H9 (cell line): ENCODE measurements at regions not wholly inside any gene's neighbourhood (a gene's known extent, or its start where the extent isn't known, plus 50 kb on each side); places are given as distances from the start of the nearest gene placed in this dataset.

Experiments
- DNase-seq: peaks from one replicate; pipeline ENCODE4 v3.0.0-alpha.2; 2017
- H2AFZ ChIP-seq: one replicate; pipeline ENCODE4 v1.6.1; 2013; ENCODE audit warnings: mild to moderate bottlenecking, low read length, control low read depth, moderate library complexity
- H2AK5ac ChIP-seq: 2 replicates; pipeline ENCODE4 v1.6.1; 2013; ENCODE audit warnings: low read length, control low read depth, mixed read lengths; ENCODE audit not compliant: insufficient read length
- H2BK120ac ChIP-seq: one replicate; pipeline ENCODE4 v1.6.1; 2013; ENCODE audit warnings: low read depth, mild to moderate bottlenecking, low read length, control low read depth, inconsistent platforms; ENCODE audit not compliant: poor library complexity, severe bottlenecking
- H2BK12ac ChIP-seq: 2 replicates; pipeline ENCODE4 v1.6.1; 2013; ENCODE audit warnings: low read length, control low read depth, mixed read lengths, low read depth; ENCODE audit not compliant: insufficient read length
- H2BK15ac ChIP-seq: 2 replicates; pipeline ENCODE4 v1.6.1; 2013; ENCODE audit warnings: low read depth, low read length, control low read depth
- H2BK20ac ChIP-seq: one replicate; pipeline ENCODE4 v1.6.1; 2013; ENCODE audit warnings: low read depth, mild to moderate bottlenecking, low read length, control low read depth, inconsistent platforms; ENCODE audit not compliant: poor library complexity, severe bottlenecking
- H2BK5ac ChIP-seq: 2 replicates; pipeline ENCODE4 v1.6.1; 2013; ENCODE audit warnings: low read length, control low read depth, mixed read lengths; ENCODE audit not compliant: insufficient read length
- H3K14ac ChIP-seq: 2 replicates; pipeline ENCODE4 v1.6.1; 2013; ENCODE audit warnings: low read length, control low read depth; ENCODE audit not compliant: insufficient read depth
- H3K18ac ChIP-seq: 2 replicates; pipeline ENCODE4 v1.6.1; 2013; ENCODE audit warnings: low read depth, mild to moderate bottlenecking, mixed read lengths, low read length, control low read depth; ENCODE audit not compliant: insufficient read length
- H3K23ac ChIP-seq: 2 replicates; pipeline ENCODE4 v1.6.1; 2013; ENCODE audit warnings: low read length, control low read depth, mixed read lengths, low read depth; ENCODE audit not compliant: insufficient read length
- H3K23me2 ChIP-seq: 2 replicates; pipeline ENCODE4 v1.6.1; 2013; ENCODE audit warnings: low read depth, mild to moderate bottlenecking, mixed read lengths, low read length, control low read depth; ENCODE audit not compliant: insufficient read length, poor library complexity, severe bottlenecking
- H3K27ac ChIP-seq: 2 replicates; pipeline ENCODE4 v1.5.1; 2013; ENCODE audit warnings: low read length, control low read depth, mixed read lengths, low read depth; ENCODE audit not compliant: insufficient read length
- H3K27me3 ChIP-seq: 2 replicates; pipeline ENCODE4 v1.6.1; 2013; ENCODE audit warnings: low read length, control low read depth, inconsistent platforms; ENCODE audit not compliant: insufficient read depth
- H3K4ac ChIP-seq: 2 replicates; pipeline ENCODE4 v1.6.1; 2013; ENCODE audit warnings: low read depth, mild to moderate bottlenecking, control low read depth, inconsistent platforms, low read length, moderate library complexity
- H3K4me1 ChIP-seq: 2 replicates; pipeline ENCODE4 v1.6.1; 2013; ENCODE audit warnings: low read length, control low read depth, inconsistent platforms; ENCODE audit not compliant: insufficient read depth
- H3K4me2 ChIP-seq: 2 replicates; pipeline ENCODE4 v1.6.1; 2013; ENCODE audit warnings: low read length, control low read depth, mixed read lengths; ENCODE audit not compliant: insufficient read length, insufficient read depth
- H3K56ac ChIP-seq: 2 replicates; pipeline ENCODE4 v1.6.1; 2013; ENCODE audit warnings: low read depth, mild to moderate bottlenecking, mixed read lengths, low read length, control low read depth; ENCODE audit not compliant: insufficient read length
- H3K79me1 ChIP-seq: 2 replicates; pipeline ENCODE4 v1.6.1; 2013; ENCODE audit warnings: low read depth, mild to moderate bottlenecking, moderate library complexity, low read length, control low read depth, inconsistent platforms; ENCODE audit not compliant: insufficient read depth, poor library complexity, severe bottlenecking
- H3K79me2 ChIP-seq: 2 replicates; pipeline ENCODE4 v1.6.1; 2013; ENCODE audit warnings: low read length, control low read depth, inconsistent platforms; ENCODE audit not compliant: insufficient read depth
- H3K9ac ChIP-seq: 2 replicates; pipeline ENCODE4 v1.6.1; 2013; ENCODE audit warnings: low read length, control low read depth, mixed read lengths; ENCODE audit not compliant: insufficient read length; ENCODE audit errors: extremely low read depth
- H3K9me3 ChIP-seq: one replicate; pipeline ENCODE4 v1.6.1; 2013; ENCODE audit warnings: low read depth, low read length, inconsistent platforms; ENCODE audit not compliant: control insufficient read depth
- H3T11ph ChIP-seq: one replicate; pipeline ENCODE4 v1.6.1; 2013; ENCODE audit warnings: mild to moderate bottlenecking, low read length, control low read depth, inconsistent platforms
- H4K20me1 ChIP-seq: one replicate; pipeline ENCODE4 v1.6.1; 2013; ENCODE audit not compliant: control insufficient read depth, insufficient read length, insufficient read depth
- H4K5ac ChIP-seq: 2 replicates; pipeline ENCODE4 v1.6.1; 2013; ENCODE audit warnings: low read depth, mild to moderate bottlenecking, mixed read lengths, low read length, control low read depth; ENCODE audit not compliant: insufficient read length
- H4K8ac ChIP-seq: replicated peaks from 2 replicates; pipeline ENCODE4 v1.6.1; 2013; ENCODE audit warnings: low read length, control low read depth, mixed read lengths, low read depth; ENCODE audit not compliant: insufficient read length
- H4K91ac ChIP-seq: 2 replicates; pipeline ENCODE4 v1.6.1; 2013; ENCODE audit warnings: low read depth, mild to moderate bottlenecking, moderate library complexity, mixed read lengths, low read length, control low read depth; ENCODE audit not compliant: insufficient read length
- H3K27ac Mint-ChIP-seq, 3 experiments: 2 replicates in 2 of 3; 3 replicates in 1 of 3; pipeline ENCODE4 v1.8.0; 2020 to 2021; ENCODE audit warnings: mixed read lengths in 3 of 3, mild to moderate bottlenecking in 1 of 3, moderate library complexity in 1 of 3
- H3K27me3 Mint-ChIP-seq: 2 replicates; pipeline ENCODE4 v1.8.0; 2021; ENCODE audit warnings: low read depth, mild to moderate bottlenecking, moderate library complexity, mixed read lengths
- H3K36me3 Mint-ChIP-seq, 3 experiments: 2 replicates in 2 of 3; 3 replicates in 1 of 3; pipeline ENCODE4 v1.8.0; 2020 to 2021; ENCODE audit warnings: low read depth in 3 of 3, mixed read lengths in 3 of 3; ENCODE audit not compliant: insufficient read depth in 1 of 3
- H3K4me1 Mint-ChIP-seq, 2 experiments: 2 replicates each; pipeline ENCODE4 v1.8.0; 2020; ENCODE audit warnings: mixed read lengths in 2 of 2
- H3K4me3 Mint-ChIP-seq, 2 experiments: 2 replicates in 1 of 2; 3 replicates in 1 of 2; pipeline ENCODE4 v1.8.0; 2020 to 2021; ENCODE audit warnings: mild to moderate bottlenecking in 2 of 2, mixed read lengths in 2 of 2, moderate library complexity in 1 of 2
- H3K9me3 Mint-ChIP-seq, 2 experiments: 2 replicates in 1 of 2; 3 replicates in 1 of 2; pipeline ENCODE4 v1.8.0; 2020; ENCODE audit warnings: mild to moderate bottlenecking in 2 of 2, mixed read lengths in 2 of 2, moderate library complexity in 1 of 2
- WGBS: extraction: QIAGEN DNeasy Blood & Tissue Kit; methylation state at CpG from one replicate; pipeline ENCODE4 v1.1.7; 2013; ENCODE audit warnings: missing lambda C conversion rate, low lambda C conversion rate, mixed read lengths; ENCODE audit not compliant: insufficient read length; ENCODE audit errors: extremely low coverage; 5-methylcytosine and 5-hydroxymethylcytosine counted together
- TF ChIP-seq, protein P1 (sequence below): fragments of 200-600 bp; sonication (generic); conservative IDR thresholded peaks from 3 replicates; pipeline ENCODE4 v1.8.0; 2021; ENCODE audit warnings: antibody characterized with exemption, mild to moderate bottlenecking

GRCh38 chr6:105487040-105487790 lies 84.3 kb upstream of the PREP start:
- Histone ChIP-seq H3K27me3 (no peaks in the 10 kb centered on the region), H3K23me2 (no peaks in the 10 kb centered on the region), H2BK120ac (no peak overlapping the region), H3T11ph (no peak overlapping the region), H3K56ac (no peak overlapping the region), H3K4me2 (no peak overlapping the region), H2BK15ac (no peak overlapping the region), H2BK20ac (no peak overlapping the region), H3K79me1 (no peaks in the 10 kb centered on the region), H3K4me1 (peaks cover 8% of the 10 kb centered on the region; the same call in 1 of the 2 replicates), H3K14ac (no peak overlapping the region), H3K4ac (no peak overlapping the region), H3K79me2 (no peaks in the 10 kb centered on the region), H3K9me3 (no peaks in the 10 kb centered on the region), H2AK5ac (no peak overlapping the region), H2BK5ac (no peak overlapping the region), H2AFZ (no peak overlapping the region), H3K9ac (no peak overlapping the region), H2BK12ac (no peak overlapping the region), H3K23ac (no peak overlapping the region), H3K18ac (no peak overlapping the region), H4K91ac (no peak overlapping the region), H4K5ac (no peak overlapping the region), H4K20me1 (no peaks in the 10 kb centered on the region), H3K27ac (no peak overlapping the region), H4K8ac (no peak overlapping the region)
- Mint-ChIP-seq H3K4me3 (no peak overlapping the region; a peak in 1 of 5 replicates), H3K36me3 (no peaks in the 10 kb centered on the region), H3K27me3 (no peaks in the 10 kb centered on the region), H3K4me1 (peaks cover 32% of the 10 kb centered on the region in 2 experiments), H3K9me3 (no peaks in the 10 kb centered on the region), H3K27ac (peak overlapping the region in 1 of 3 experiments; percentile 24; a peak in 2 of 7 replicates)
- TF ChIP-seq, protein P1, sequence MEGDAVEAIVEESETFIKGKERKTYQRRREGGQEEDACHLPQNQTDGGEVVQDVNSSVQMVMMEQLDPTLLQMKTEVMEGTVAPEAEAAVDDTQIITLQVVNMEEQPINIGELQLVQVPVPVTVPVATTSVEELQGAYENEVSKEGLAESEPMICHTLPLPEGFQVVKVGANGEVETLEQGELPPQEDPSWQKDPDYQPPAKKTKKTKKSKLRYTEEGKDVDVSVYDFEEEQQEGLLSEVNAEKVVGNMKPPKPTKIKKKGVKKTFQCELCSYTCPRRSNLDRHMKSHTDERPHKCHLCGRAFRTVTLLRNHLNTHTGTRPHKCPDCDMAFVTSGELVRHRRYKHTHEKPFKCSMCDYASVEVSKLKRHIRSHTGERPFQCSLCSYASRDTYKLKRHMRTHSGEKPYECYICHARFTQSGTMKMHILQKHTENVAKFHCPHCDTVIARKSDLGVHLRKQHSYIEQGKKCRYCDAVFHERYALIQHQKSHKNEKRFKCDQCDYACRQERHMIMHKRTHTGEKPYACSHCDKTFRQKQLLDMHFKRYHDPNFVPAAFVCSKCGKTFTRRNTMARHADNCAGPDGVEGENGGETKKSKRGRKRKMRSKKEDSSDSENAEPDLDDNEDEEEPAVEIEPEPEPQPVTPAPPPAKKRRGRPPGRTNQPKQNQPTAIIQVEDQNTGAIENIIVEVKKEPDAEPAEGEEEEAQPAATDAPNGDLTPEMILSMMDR, result no peak
- 100% methylated on average over 1 of the region's 9 CpGs for WGBS
- no peak for DNase-seq
